ENCODE measurements at regions not wholly inside any gene's neighbourhood (a gene's known extent, or its start where the extent isn't known, plus 50 kb on each side); places are given as distances from the start of the nearest gene placed in this dataset.
A peak's percentile ranks its signal among the peaks of the same experiment; 100 is the strongest.

DNA sequence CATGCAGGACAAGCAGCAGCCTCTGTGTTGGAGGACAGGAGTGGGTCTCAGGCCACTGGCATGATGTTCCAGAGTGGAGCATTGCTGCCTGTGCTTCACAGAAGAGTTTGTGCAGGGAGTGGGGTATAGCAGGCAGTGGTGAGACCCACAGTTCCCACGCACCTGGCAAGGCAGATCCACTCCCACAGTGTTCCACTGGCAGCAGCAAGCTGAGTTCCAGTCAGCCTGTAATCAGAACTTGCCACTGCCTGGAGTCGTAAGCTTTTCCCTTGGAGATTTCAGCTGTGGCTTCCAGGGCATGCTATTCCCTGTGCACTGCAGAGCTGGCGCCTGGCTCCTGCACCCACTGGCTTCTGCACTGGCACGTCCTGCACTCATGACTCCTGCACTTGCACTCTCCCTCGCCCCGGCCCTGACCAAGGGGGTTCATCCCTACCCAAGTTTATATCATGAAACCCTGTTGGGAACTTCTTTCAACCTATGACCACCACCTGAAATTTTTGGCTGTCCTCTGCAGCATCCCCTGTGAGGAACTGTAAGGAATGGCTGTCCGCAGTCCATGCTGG is 1144.3 kb downstream of the RAPGEF2 start:
- TF ChIP-seq, protein P1, sequence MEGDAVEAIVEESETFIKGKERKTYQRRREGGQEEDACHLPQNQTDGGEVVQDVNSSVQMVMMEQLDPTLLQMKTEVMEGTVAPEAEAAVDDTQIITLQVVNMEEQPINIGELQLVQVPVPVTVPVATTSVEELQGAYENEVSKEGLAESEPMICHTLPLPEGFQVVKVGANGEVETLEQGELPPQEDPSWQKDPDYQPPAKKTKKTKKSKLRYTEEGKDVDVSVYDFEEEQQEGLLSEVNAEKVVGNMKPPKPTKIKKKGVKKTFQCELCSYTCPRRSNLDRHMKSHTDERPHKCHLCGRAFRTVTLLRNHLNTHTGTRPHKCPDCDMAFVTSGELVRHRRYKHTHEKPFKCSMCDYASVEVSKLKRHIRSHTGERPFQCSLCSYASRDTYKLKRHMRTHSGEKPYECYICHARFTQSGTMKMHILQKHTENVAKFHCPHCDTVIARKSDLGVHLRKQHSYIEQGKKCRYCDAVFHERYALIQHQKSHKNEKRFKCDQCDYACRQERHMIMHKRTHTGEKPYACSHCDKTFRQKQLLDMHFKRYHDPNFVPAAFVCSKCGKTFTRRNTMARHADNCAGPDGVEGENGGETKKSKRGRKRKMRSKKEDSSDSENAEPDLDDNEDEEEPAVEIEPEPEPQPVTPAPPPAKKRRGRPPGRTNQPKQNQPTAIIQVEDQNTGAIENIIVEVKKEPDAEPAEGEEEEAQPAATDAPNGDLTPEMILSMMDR (conservative IDR thresholded peaks at IDR 0.05) = no peak
- no peak overlapping the region for H3K4me3 Mint-ChIP-seq
- DNase-seq (ENCODE audit: low read depth, low spot score) = no peak
- H3K27me3 Mint-ChIP-seq (ENCODE audit: low read depth) = no peaks in the 10 kb centered on the region
- H3K4me1 Mint-ChIP-seq = peaks cover 15% of the 10 kb centered on the region
- H3K9me3 Mint-ChIP-seq = peaks cover 3% of the 10 kb centered on the region
- no peak overlapping the region for H3K27ac Mint-ChIP-seq (ENCODE audit: unreplicated experiment)
- peaks cover 2% of the 10 kb centered on the region for H3K36me3 Mint-ChIP-seq (ENCODE audit: low read depth)

DNA sequence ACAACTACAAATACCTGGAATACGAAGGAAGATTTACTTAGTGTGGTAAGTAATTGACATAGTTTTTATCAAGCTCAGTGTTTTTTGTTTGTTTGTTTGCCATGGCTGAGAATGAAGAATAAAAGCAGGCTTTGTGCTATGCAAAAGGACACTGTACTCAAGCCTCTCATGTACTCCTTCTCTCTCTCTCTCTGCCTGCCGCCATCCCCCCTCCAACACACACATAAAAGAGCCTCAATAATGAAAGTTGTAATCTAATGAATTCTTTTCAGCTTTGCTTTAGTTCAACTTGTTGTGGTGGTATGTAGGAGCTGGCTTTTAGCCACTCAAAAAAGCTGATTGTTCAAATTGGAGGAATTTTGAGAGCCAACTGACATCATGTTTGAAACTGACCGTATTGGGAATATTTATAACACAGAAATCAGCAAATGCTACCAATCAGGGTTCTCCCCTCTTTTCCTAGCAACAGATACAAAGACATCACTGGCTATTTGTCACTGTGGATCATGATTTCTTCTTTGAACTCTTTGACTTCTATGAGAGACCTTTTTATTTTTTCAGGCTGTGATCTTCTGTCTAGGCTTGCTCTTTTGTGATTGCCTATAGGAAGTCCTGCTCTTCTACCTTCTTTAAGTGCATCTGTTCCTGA is 1148.8 kb downstream of the RAPGEF2 start:
- TF ChIP-seq, protein P1 (conservative IDR thresholded peaks at IDR 0.05) = no peak
- Mint-ChIP-seq H3K9me3 (peaks cover 2% of the 10 kb centered on the region), H3K36me3 (ENCODE audit: low read depth) (no peaks in the 10 kb centered on the region), H3K27me3 (ENCODE audit: low read depth) (no peaks in the 10 kb centered on the region), H3K4me3 (peak overlapping the region; percentile 45), H3K27ac (ENCODE audit: unreplicated experiment) (peak overlapping the region; percentile 64), H3K4me1 (peaks cover 23% of the 10 kb centered on the region)
- DNase-seq (ENCODE audit: low read depth, low spot score) = no peak

DNA sequence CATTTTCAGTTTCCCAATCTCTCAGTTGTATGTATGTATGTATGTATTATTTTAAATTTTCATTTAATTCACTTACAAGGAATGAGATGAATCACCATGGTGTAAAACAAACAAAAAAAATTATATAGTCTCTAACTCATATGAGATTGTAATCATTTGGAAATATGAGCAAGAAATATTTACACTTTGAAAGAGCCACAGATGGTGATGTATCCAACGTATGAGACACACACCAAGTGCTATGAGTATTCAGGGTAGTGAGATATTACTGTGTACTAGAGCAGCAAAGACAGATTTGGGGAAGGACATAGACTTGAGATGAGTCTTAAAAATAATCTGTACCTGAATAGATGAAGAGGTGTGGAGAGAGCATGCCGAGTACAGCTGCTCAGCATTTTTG is 1154.4 kb downstream of the RAPGEF2 start:
- TF ChIP-seq, protein P1 (conservative IDR thresholded peaks at IDR 0.05) = no peak
- no peak for DNase-seq (ENCODE audit: low read depth, low spot score)
- H3K4me3 Mint-ChIP-seq = no peak overlapping the region
- H3K4me1 Mint-ChIP-seq = peaks cover 6% of the 10 kb centered on the region
- H3K27me3 Mint-ChIP-seq (ENCODE audit: low read depth) = no peaks in the 10 kb centered on the region
- H3K9me3 Mint-ChIP-seq = peaks cover 6% of the 10 kb centered on the region
- H3K36me3 Mint-ChIP-seq (ENCODE audit: low read depth) = no peaks in the 10 kb centered on the region
- no peak overlapping the region for H3K27ac Mint-ChIP-seq (ENCODE audit: unreplicated experiment)

DNA sequence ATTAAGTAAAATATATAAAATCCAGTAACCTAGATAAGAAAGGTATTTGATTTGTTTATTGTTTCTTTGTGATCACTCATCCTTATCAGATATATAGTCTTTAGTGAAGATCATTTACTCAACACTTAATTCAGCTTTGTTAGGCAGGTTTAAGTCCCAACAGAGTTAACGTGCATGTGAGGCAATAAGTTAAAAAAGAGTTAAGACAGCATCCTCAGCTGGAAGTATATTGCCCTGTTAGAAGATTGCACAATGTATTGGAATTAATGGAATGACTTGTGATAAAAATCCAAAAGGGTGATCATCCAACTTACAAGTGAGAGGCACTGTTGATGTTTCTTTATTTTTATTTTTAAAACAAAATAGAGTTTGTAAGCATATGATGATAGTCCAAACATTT is 1162.1 kb downstream of the RAPGEF2 start:
- Mint-ChIP-seq H3K4me3 (no peak overlapping the region), H3K4me1 (no peaks in the 10 kb centered on the region), H3K27ac (ENCODE audit: unreplicated experiment) (no peak overlapping the region), H3K9me3 (peaks cover 7% of the 10 kb centered on the region), H3K36me3 (ENCODE audit: low read depth) (peaks cover 3% of the 10 kb centered on the region), H3K27me3 (ENCODE audit: low read depth) (no peaks in the 10 kb centered on the region)
- DNase-seq (ENCODE audit: low read depth, low spot score) = no peak
- TF ChIP-seq, protein P1 (conservative IDR thresholded peaks at IDR 0.05) = no peak

DNA sequence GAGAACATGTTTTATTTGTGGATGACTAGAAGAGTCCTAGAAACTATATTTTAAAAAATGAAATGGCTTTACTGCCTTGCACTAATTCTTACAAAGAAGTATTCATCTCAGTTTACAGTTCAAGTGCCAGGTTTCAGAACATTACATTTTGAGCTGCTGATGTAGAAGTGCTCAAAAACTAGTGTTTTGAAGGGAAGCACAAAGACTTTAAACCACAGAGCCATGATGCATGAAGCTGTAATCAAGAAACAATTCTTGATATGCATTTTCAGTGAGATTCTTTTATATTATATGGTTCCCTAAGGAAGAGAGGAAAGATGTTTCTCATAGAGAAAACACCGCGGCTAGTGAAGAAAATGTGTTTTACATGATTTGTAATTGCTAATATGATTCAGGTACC is 1163.0 kb downstream of the RAPGEF2 start:
- no peaks in the 10 kb centered on the region for H3K27me3 Mint-ChIP-seq (ENCODE audit: low read depth)
- peaks cover 5% of the 10 kb centered on the region for H3K9me3 Mint-ChIP-seq
- no peak for DNase-seq (ENCODE audit: low read depth, low spot score)
- H3K27ac Mint-ChIP-seq (ENCODE audit: unreplicated experiment) = no peak overlapping the region
- H3K4me3 Mint-ChIP-seq = no peak overlapping the region
- peaks cover 3% of the 10 kb centered on the region for H3K36me3 Mint-ChIP-seq (ENCODE audit: low read depth)
- TF ChIP-seq, protein P1 (conservative IDR thresholded peaks at IDR 0.05) = no peak
- no peaks in the 10 kb centered on the region for H3K4me1 Mint-ChIP-seq

Data from neural crest cell (in vitro differentiated cells).